Lung (tissue), 11 donors: ENCODE measurements at regions not wholly inside any gene's neighbourhood (a gene's known extent, or its start where the extent isn't known, plus 50 kb on each side); places are given as distances from the start of the nearest gene placed in this dataset.

Source experiments
- ATAC-seq: fragments of 200-7000 bp; cut with Tn5 transposase; one replicate; pipeline ENCODE4 v1.9.1; 2020; ENCODE audit warnings: moderate number of reproducible peaks; ENCODE audit not compliant: insufficient read depth, low FRiP score
- DNase-seq, 3 donors: peaks; one replicate each; pipeline ENCODE4 v3.0.0-alpha.2; 2013 to 2017
- H3K27ac ChIP-seq, 2 donors: one replicate each; pipeline ENCODE4 v1.5.1; 2013; ENCODE audit warnings: mild to moderate bottlenecking in 2 of 2, moderate library complexity in 2 of 2, control low read depth in 1 of 2, inconsistent platforms in 1 of 2, low read depth in 1 of 2, low read length in 1 of 2
- H3K27me3 ChIP-seq, 3 donors: one replicate each; pipeline ENCODE4 v1.5.1; 2013; ENCODE audit warnings: low read length in 2 of 3; ENCODE audit not compliant: control insufficient read depth in 3 of 3, insufficient read depth in 3 of 3
- H3K36me3 ChIP-seq, 4 donors: one replicate each; pipeline ENCODE4 v1.5.1; 2013; ENCODE audit warnings: low read length in 4 of 4, mild to moderate bottlenecking in 1 of 4, moderate library complexity in 1 of 4; ENCODE audit not compliant: control insufficient read depth in 4 of 4, insufficient read depth in 4 of 4
- H3K4me1 ChIP-seq, 5 donors: one replicate each; pipeline ENCODE4 v1.5.1; 2013; ENCODE audit warnings: low read length in 5 of 5, mild to moderate bottlenecking in 2 of 5, moderate library complexity in 1 of 5; ENCODE audit not compliant: control insufficient read depth in 5 of 5, insufficient read depth in 5 of 5
- H3K4me3 ChIP-seq: one replicate; pipeline ENCODE4 v1.5.1; 2013; ENCODE audit warnings: mild to moderate bottlenecking, control low read depth, moderate library complexity
- H3K9ac ChIP-seq, 2 donors: one replicate each; pipeline ENCODE4 v1.5.1; 2013; ENCODE audit warnings: low read length in 2 of 2, control low read depth in 1 of 2; ENCODE audit not compliant: insufficient read depth in 1 of 2
- H3K9me3 ChIP-seq, 4 donors: one replicate each; pipeline ENCODE4 v1.5.1; 2013; ENCODE audit warnings: low read length in 3 of 4, mild to moderate bottlenecking in 1 of 4, moderate library complexity in 1 of 4; ENCODE audit not compliant: control insufficient read depth in 4 of 4, insufficient read depth in 3 of 4
- WGBS, 2 donors: extraction: QIAGEN DNeasy Blood & Tissue Kit; methylation state at CpG; one replicate each; pipeline ENCODE4 v1.1.7; 2013; 5-methylcytosine and 5-hydroxymethylcytosine counted together
- TF ChIP-seq, protein P1 (sequence below): IDR thresholded peaks from 2 replicates; pipeline ENCODE4 v1.5.1; 2012; ENCODE audit warnings: mild to moderate bottlenecking; ENCODE audit errors: control extremely low read depth, extremely low read depth
- donor health status: control.
- donor health status: control.
- donor health status: Bipolar disorder and iron deficiency.
- donor health status: healthy.
- donor health status: DM: yes; HTN: yes; CAD: no.

DNA sequence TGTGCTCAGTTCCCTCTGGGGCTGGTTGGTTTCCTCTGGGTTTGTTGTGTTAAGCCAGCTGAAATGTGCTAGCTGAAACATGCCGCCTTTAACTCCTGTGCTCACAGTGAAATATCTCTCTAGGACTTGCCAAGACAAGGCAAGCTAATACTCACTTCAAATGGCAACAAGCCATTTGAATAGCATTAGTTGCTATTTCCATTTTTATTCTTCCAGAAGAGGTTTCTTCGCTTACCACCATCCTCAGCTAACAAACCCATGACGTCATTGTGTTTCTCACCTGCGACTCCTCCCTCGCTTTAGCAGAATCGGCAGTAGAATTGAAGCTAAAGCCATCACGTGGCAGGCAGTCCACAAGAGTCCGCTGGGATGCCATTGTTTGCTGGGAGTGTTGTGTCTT is 61.3 kb downstream of the ZNF22 start:
- no peaks in the 10 kb centered on the region for H3K27me3 ChIP-seq
- TF ChIP-seq, protein P1, sequence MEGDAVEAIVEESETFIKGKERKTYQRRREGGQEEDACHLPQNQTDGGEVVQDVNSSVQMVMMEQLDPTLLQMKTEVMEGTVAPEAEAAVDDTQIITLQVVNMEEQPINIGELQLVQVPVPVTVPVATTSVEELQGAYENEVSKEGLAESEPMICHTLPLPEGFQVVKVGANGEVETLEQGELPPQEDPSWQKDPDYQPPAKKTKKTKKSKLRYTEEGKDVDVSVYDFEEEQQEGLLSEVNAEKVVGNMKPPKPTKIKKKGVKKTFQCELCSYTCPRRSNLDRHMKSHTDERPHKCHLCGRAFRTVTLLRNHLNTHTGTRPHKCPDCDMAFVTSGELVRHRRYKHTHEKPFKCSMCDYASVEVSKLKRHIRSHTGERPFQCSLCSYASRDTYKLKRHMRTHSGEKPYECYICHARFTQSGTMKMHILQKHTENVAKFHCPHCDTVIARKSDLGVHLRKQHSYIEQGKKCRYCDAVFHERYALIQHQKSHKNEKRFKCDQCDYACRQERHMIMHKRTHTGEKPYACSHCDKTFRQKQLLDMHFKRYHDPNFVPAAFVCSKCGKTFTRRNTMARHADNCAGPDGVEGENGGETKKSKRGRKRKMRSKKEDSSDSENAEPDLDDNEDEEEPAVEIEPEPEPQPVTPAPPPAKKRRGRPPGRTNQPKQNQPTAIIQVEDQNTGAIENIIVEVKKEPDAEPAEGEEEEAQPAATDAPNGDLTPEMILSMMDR = no peak
- H3K27ac ChIP-seq = no peak overlapping the region
- 76 to 83% methylated on average over 8 of the region's 8 CpGs for WGBS, 2 donors
- no peaks in the 10 kb centered on the region for H3K4me1 ChIP-seq
- no peak for ATAC-seq
- no peaks in the 10 kb centered on the region for H3K36me3 ChIP-seq
- peaks cover 0 to 1% (median 0%) of the 10 kb centered on the region in 4 donors for H3K9me3 ChIP-seq
- peak in 1 of 3 donors; percentile 30 for DNase-seq
- H3K9ac ChIP-seq = no peak overlapping the region
- no peak overlapping the region for H3K4me3 ChIP-seq

DNA sequence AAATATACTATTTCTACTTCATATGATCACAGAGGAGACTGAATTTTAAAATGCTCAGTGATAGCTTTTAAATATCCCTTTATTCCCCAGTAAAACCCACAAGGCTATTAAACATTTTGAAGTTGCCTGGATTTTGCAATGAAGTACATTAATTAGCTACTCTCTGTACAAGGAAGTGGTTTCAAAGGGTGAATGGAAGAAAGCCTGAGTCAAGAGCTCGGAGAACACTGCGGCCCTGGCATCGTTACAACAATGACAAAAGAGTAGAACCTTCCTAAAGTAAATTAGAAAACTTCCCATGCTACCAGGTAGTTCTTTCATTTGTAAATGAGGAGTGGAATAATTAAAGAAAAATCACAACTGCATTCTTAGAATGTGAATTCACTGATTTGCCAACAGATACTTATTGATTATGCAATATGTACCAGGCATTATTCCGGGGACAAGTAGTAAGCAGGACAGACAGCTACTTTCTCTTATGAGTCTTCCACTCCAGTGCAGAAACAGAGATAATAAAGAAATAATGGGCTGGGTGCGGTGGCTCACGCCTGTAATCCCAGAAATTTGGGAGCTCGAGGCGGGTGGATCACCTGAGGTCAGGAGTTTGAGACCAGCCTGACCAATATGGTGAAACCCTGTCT is 63.0 kb downstream of the ZNF22 start:
- DNase-seq (no peak), ATAC-seq (peak; percentile 74)
- no peaks in the 10 kb centered on the region for H3K4me1 ChIP-seq
- H3K9ac ChIP-seq = no peak overlapping the region
- TF ChIP-seq, protein P1 = no peak
- no peak overlapping the region for H3K27ac ChIP-seq
- H3K27me3 ChIP-seq = no peaks in the 10 kb centered on the region
- H3K4me3 ChIP-seq = no peak overlapping the region
- peaks cover 0 to 1% (median 0%) of the 10 kb centered on the region in 4 donors for H3K9me3 ChIP-seq
- WGBS, 2 donors = 56 to 57% methylated on average over 8 of the region's 8 CpGs
- no peaks in the 10 kb centered on the region for H3K36me3 ChIP-seq

DNA sequence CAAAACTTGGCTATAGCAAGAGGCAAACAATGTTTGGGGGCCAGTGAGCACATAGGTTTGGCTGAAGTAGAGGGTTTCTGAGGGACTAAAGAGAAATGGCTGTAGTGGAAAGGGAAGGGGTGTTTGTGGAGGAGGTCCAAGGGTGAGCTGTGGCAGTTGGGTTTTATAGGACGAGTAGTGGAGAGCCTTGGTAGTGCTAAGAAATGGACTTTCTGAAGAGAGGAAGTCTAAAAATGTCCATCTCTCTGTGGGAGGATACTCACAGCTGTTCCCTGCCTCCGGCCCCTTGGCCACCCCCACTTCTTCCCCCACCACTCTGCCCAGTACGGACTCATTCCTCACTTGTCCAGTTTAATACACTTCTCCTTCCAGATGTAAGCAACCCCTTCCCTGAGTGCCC is 64.3 kb downstream of the ZNF22 start:
- TF ChIP-seq, protein P1 = no peak
- DNase-seq (no peak), ATAC-seq (no peak)
- 44 to 66% methylated on average over 3 of the region's 3 CpGs for WGBS, 2 donors
- Histone ChIP-seq H3K4me3 (no peak overlapping the region), H3K27me3 (no peaks in the 10 kb centered on the region), H3K4me1 (no peaks in the 10 kb centered on the region), H3K9me3 (no peaks in the 10 kb centered on the region), H3K9ac (no peak overlapping the region), H3K27ac (no peak overlapping the region), H3K36me3 (no peaks in the 10 kb centered on the region)
